CD4-positive, alpha-beta T cell (primary cell): ENCODE measurements at regions not wholly inside any gene's neighbourhood (a gene's known extent, or its start where the extent isn't known, plus 50 kb on each side); places are given as distances from the start of the nearest gene placed in this dataset.

Experiments used
- ATAC-seq: fragments of 200-7000 bp; cut with Tn5 transposase; one replicate; pipeline ENCODE4 v1.10.0; 2022; ENCODE audit warnings: mild to moderate bottlenecking; ENCODE audit not compliant: poor library complexity
- CTCF ChIA-PET: fragments of 350-600 bp; sonication (Branson Sonifier 250); formaldehyde crosslinking; loops from one replicate; lab custom pipeline; 2021; ENCODE audit warnings: antibody characterized with exemption, inconsistent platforms; lab: Charles Lee
- POLR2A ChIA-PET: fragments of 350-600 bp; sonication (Branson Sonifier 250); formaldehyde crosslinking; loops from one replicate; lab custom pipeline; 2021; ENCODE audit warnings: antibody characterized with exemption, inconsistent platforms; lab: Charles Lee
- DNase-seq, 14 experiments: peaks; one replicate each; pipeline ENCODE4 v3.0.0-alpha.2; 2013 to 2020; ENCODE audit warnings: mixed read lengths in 2 of 14
- H3K27ac ChIP-seq, 2 donors: one replicate each; pipeline versions ENCODE4 v1.5.1 to v1.7.0; 2013; ENCODE audit warnings: low read length in 2 of 2, low read depth in 1 of 2, mild to moderate bottlenecking in 1 of 2
- H3K27me3 ChIP-seq, 2 experiments: 1 replicate in 1 of 2; 2 replicates in 1 of 2; pipeline versions ENCODE4 v1.6.1 to v1.7.0; 2013; ENCODE audit warnings: low read length in 2 of 2, control low read depth in 1 of 2, mild to moderate bottlenecking in 1 of 2, moderate library complexity in 1 of 2; ENCODE audit not compliant: insufficient read depth in 2 of 2, control insufficient read depth in 1 of 2
- H3K36me3 ChIP-seq: one replicate; pipeline ENCODE4 v1.6.1; 2013; ENCODE audit warnings: low read length, control low read depth; ENCODE audit not compliant: insufficient read depth
- H3K4me1 ChIP-seq: one replicate; pipeline ENCODE4 v1.6.1; 2013; ENCODE audit warnings: low read length, control low read depth; ENCODE audit not compliant: insufficient read depth
- H3K4me3 ChIP-seq: one replicate; pipeline ENCODE4 v1.5.1; 2013; ENCODE audit warnings: mild to moderate bottlenecking, low read length, moderate library complexity
- H3K9me3 ChIP-seq, 2 experiments: 1 replicate in 1 of 2; 2 replicates in 1 of 2; pipeline versions ENCODE4 v1.6.1 to v1.7.0; 2013; ENCODE audit warnings: low read length in 2 of 2, mild to moderate bottlenecking in 2 of 2, control low read depth in 1 of 2, moderate library complexity in 1 of 2; ENCODE audit not compliant: control insufficient read depth in 1 of 2, insufficient read depth in 1 of 2
- H3K27ac Mint-ChIP-seq: one replicate; pipeline ENCODE4 v1.8.0; 2020; ENCODE audit warnings: mixed read lengths
- H3K27me3 Mint-ChIP-seq: one replicate; pipeline ENCODE4 v1.8.0; 2021; ENCODE audit warnings: mixed read lengths
- H3K36me3 Mint-ChIP-seq: one replicate; pipeline ENCODE4 v1.8.0; 2021; ENCODE audit warnings: low read depth, mixed read lengths
- H3K4me1 Mint-ChIP-seq: one replicate; pipeline ENCODE4 v1.8.0; 2021; ENCODE audit warnings: low read depth, mixed read lengths
- H3K4me3 Mint-ChIP-seq: one replicate; pipeline ENCODE4 v1.8.0; 2020; ENCODE audit warnings: mild to moderate bottlenecking, mixed read lengths
- H3K9me3 Mint-ChIP-seq: one replicate; pipeline ENCODE4 v1.8.0; 2020; ENCODE audit warnings: mixed read lengths
- intact Hi-C, 2 experiments: fragments of 100-400 bp; cut with DNase I in 1 of 2; cut with micrococcal nuclease in 1 of 2; formaldehyde crosslinking; loops; one replicate each; pipeline versions ENCODE4 v1.15.1 to v1.9.0; 2023 to 2025; cut with DNase I, micrococcal nuclease
- TF ChIP-seq, protein P1 (sequence below): fragments of 200-600 bp; IDR thresholded peaks from one replicate; pipeline ENCODE4 v1.8.0; 2022; ENCODE audit warnings: antibody characterized with exemption, mild to moderate bottlenecking

DNA sequence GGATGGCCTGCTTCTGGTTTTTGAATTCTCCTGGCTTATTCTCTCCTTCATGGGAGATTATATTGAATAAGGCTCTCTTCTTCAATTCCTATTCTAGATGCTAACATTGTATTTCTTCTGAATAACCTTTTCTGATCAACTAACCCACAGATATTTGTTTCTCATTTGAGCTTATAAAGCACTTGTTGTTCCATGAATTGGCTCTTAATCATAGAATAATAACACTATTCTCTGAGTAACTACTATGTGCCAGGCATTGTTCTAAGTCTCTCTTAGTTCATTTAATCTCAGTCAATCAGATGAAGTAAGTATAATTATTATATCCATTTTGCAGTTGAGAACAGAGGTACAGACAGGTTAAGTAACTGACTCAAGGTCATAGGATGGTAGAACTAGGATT lies 136.3 kb upstream of the MLIP start:
- ChIA-PET POLR2A (no interaction called here), CTCF (no interaction called here)
- no peaks in the 10 kb centered on the region for H3K27me3 ChIP-seq
- H3K36me3 ChIP-seq: no peaks in the 10 kb centered on the region
- no peak overlapping the region for H3K27ac Mint-ChIP-seq
- TF ChIP-seq, protein P1, sequence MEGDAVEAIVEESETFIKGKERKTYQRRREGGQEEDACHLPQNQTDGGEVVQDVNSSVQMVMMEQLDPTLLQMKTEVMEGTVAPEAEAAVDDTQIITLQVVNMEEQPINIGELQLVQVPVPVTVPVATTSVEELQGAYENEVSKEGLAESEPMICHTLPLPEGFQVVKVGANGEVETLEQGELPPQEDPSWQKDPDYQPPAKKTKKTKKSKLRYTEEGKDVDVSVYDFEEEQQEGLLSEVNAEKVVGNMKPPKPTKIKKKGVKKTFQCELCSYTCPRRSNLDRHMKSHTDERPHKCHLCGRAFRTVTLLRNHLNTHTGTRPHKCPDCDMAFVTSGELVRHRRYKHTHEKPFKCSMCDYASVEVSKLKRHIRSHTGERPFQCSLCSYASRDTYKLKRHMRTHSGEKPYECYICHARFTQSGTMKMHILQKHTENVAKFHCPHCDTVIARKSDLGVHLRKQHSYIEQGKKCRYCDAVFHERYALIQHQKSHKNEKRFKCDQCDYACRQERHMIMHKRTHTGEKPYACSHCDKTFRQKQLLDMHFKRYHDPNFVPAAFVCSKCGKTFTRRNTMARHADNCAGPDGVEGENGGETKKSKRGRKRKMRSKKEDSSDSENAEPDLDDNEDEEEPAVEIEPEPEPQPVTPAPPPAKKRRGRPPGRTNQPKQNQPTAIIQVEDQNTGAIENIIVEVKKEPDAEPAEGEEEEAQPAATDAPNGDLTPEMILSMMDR: no peak
- no peaks in the 10 kb centered on the region for H3K4me1 ChIP-seq
- H3K27ac ChIP-seq: no peak overlapping the region
- peaks cover 6% of the 10 kb centered on the region for H3K27me3 Mint-ChIP-seq
- no peaks in the 10 kb centered on the region for H3K9me3 Mint-ChIP-seq
- H3K36me3 Mint-ChIP-seq: no peaks in the 10 kb centered on the region
- no peak for ATAC-seq
- no peaks in the 10 kb centered on the region for H3K9me3 ChIP-seq
- no peaks in the 10 kb centered on the region for H3K4me1 Mint-ChIP-seq
- no peak overlapping the region for H3K4me3 ChIP-seq
- no peak overlapping the region for H3K4me3 Mint-ChIP-seq
- DNase-seq: no peak
- intact Hi-C loops: no loop called here

DNA sequence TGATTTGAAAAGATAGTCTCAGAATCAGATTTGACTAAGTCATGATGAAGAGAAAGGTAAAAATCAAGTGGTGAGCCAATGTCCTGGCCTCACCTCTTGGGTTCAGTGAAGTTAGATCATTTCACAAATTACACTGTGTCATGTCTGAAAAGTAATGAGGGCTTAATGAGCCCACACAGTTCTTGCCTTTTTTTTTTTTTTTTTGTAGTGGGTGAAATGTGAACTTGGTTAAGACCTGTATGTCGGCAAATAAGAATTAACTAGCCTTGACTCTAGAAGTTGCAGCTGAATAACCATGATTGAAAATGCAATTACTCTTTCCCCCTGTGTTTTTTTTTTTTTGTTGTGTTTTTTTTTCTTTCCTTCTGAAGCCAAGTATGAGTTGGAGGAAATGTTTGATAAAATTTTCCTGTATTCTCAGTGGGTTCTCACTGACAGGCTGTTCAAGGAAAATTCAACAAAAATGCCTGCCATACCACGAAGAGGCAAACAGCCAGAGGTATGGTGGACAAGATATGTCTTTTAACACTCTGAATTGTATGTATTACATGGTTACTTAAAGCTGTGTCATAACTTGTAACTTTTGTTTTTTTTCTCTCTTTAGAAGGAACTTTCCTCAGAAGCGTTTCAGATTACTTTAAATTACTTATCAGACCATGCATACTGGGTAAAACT lies 135.2 kb upstream of the MLIP start:
- Mint-ChIP-seq H3K36me3 (no peaks in the 10 kb centered on the region), H3K4me1 (no peaks in the 10 kb centered on the region), H3K27me3 (peaks cover 12% of the 10 kb centered on the region), H3K9me3 (no peaks in the 10 kb centered on the region), H3K4me3 (no peak overlapping the region), H3K27ac (no peak overlapping the region)
- DNase-seq (no peak), ATAC-seq (no peak)
- Histone ChIP-seq H3K27ac (no peak overlapping the region), H3K9me3 (no peaks in the 10 kb centered on the region), H3K27me3 (no peaks in the 10 kb centered on the region), H3K4me1 (no peaks in the 10 kb centered on the region), H3K36me3 (no peaks in the 10 kb centered on the region), H3K4me3 (no peak overlapping the region)
- ChIA-PET POLR2A (no interaction called here), CTCF (no interaction called here)
- TF ChIP-seq, protein P1: no peak
- intact Hi-C loops: no loop called here

DNA sequence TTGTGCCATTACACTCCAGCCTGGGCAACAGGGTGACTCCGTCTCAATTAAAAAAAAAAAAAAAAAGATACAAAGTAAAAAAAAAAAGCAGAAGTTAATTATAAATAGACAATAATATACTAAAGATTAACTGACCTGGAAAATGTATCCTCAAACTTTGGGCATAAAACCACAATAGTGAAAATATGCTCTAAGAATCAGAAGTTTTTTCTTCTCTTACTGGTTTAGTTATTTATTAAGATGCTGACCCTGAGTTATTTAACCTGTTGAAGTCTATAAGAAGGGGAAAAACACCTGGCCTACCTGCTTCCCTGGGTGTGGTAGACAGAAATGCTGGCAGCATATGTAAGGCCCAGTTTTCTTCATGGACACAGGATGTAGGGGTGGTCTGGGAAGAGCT lies 133.7 kb upstream of the MLIP start:
- ATAC-seq (no peak), DNase-seq (no peak)
- no peaks in the 10 kb centered on the region for H3K27me3 ChIP-seq
- no peak overlapping the region for H3K4me3 ChIP-seq
- H3K36me3 Mint-ChIP-seq: no peaks in the 10 kb centered on the region
- H3K36me3 ChIP-seq: no peaks in the 10 kb centered on the region
- intact Hi-C loops: no loop called here
- H3K27ac ChIP-seq: no peak overlapping the region
- no peaks in the 10 kb centered on the region for H3K4me1 Mint-ChIP-seq
- peaks cover 13% of the 10 kb centered on the region for H3K27me3 Mint-ChIP-seq
- CTCF ChIA-PET: no interaction called here
- no peaks in the 10 kb centered on the region for H3K9me3 Mint-ChIP-seq
- no peaks in the 10 kb centered on the region for H3K4me1 ChIP-seq
- no peak overlapping the region for H3K4me3 Mint-ChIP-seq
- POLR2A ChIA-PET: no interaction called here
- TF ChIP-seq, protein P1: no peak
- H3K27ac Mint-ChIP-seq: no peak overlapping the region
- no peaks in the 10 kb centered on the region for H3K9me3 ChIP-seq
